GM21717 (cell line): ENCODE measurements at regions not wholly inside any gene's neighbourhood (a gene's known extent, or its start where the extent isn't known, plus 50 kb on each side); places are given as distances from the start of the nearest gene placed in this dataset.

Experiments
- ATAC-seq: cut with Tn5 transposase; IDR thresholded peaks from one replicate; pipeline ENCODE4 v1.9.1; 2021; ENCODE audit warnings: mild to moderate bottlenecking, moderate library complexity; ENCODE audit not compliant: unreplicated experiment

GRCh38 chr16:73547552-73548403 is 499.9 kb upstream of the ZFHX3 start:
- no peak for ATAC-seq

GRCh38 chr16:73546341-73546845 is 498.5 kb upstream of the ZFHX3 start:
- ATAC-seq: no peak

- ATAC-seq: no peak
Measured at GRCh38 chr16:73545755-73546154, 497.8 kb upstream of the ZFHX3 start.

- no peak for ATAC-seq
Measured at GRCh38 chr16:73545290-73545689, 497.4 kb upstream of the ZFHX3 start.

GRCh38 chr16:73544826-73545225 is 496.9 kb upstream of the ZFHX3 start:
- no peak for ATAC-seq

GRCh38 chr16:73543970-73544599 is 496.2 kb upstream of the ZFHX3 start:
- ATAC-seq: no peak

GRCh38 chr16:73543331-73543969 is 495.5 kb upstream of the ZFHX3 start:
- ATAC-seq: no peak

- no peak for ATAC-seq
Measured at GRCh38 chr16:73542885-73543284, 495.0 kb upstream of the ZFHX3 start.

GRCh38 chr16:73537921-73538320 is 490.0 kb upstream of the ZFHX3 start:
- no peak for ATAC-seq

GRCh38 chr16:73536931-73537330 is 489.0 kb upstream of the ZFHX3 start:
- ATAC-seq: no peak

GRCh38 chr16:73531021-73531420 is 483.1 kb upstream of the ZFHX3 start:
- ATAC-seq: no peak

- no peak for ATAC-seq
Measured at GRCh38 chr16:73530529-73530928, 482.6 kb upstream of the ZFHX3 start.

- ATAC-seq: no peak
Measured at GRCh38 chr16:73529303-73530012, 481.5 kb upstream of the ZFHX3 start.

GRCh38 chr16:73527187-73527586 is 479.3 kb upstream of the ZFHX3 start:
- no peak for ATAC-seq

- no peak for ATAC-seq
Measured at GRCh38 chr16:73526011-73526804, 478.3 kb upstream of the ZFHX3 start.

- no peak for ATAC-seq
Measured at GRCh38 chr16:73523209-73523608, 475.3 kb upstream of the ZFHX3 start.

GRCh38 chr16:73521499-73521898 is 473.6 kb upstream of the ZFHX3 start:
- ATAC-seq: no peak

GRCh38 chr16:73515616-73516015 is 467.7 kb upstream of the ZFHX3 start:
- ATAC-seq: no peak

GRCh38 chr16:73510852-73511251 is 462.9 kb upstream of the ZFHX3 start:
- ATAC-seq: no peak

GRCh38 chr16:73506568-73507056 is 458.7 kb upstream of the ZFHX3 start:
- ATAC-seq: no peak
